Trophoblast cell (in vitro differentiated cells and primary cell): ENCODE measurements at regions not wholly inside any gene's neighbourhood (a gene's known extent, or its start where the extent isn't known, plus 50 kb on each side); places are given as distances from the start of the nearest gene placed in this dataset.
"Not testable (repeated sequence)": the region's sequence is repeated elsewhere in the genome, so short reads cannot be mapped to it uniquely, and the experiment has no call there.

Experiments
- DNase-seq, 2 donors: peaks; one replicate each; pipeline ENCODE4 v3.0.0-alpha.2; 2016
- H2AFZ ChIP-seq: 2 replicates; pipeline ENCODE4 v1.6.1; 2013; ENCODE audit warnings: low read length, moderate library complexity, mild to moderate bottlenecking; ENCODE audit not compliant: insufficient read depth, poor library complexity
- H2AK5ac ChIP-seq: 2 replicates; pipeline ENCODE4 v1.6.1; 2013; ENCODE audit warnings: mild to moderate bottlenecking, low read length
- H2BK120ac ChIP-seq: 2 replicates; pipeline ENCODE4 v1.6.1; 2013; ENCODE audit warnings: low read length, mild to moderate bottlenecking, moderate library complexity; ENCODE audit not compliant: insufficient read depth, poor library complexity
- H2BK12ac ChIP-seq: 2 replicates; pipeline ENCODE4 v1.6.1; 2013; ENCODE audit warnings: mild to moderate bottlenecking, low read length, moderate library complexity
- H2BK5ac ChIP-seq: 2 replicates; pipeline ENCODE4 v1.6.1; 2013; ENCODE audit warnings: low read length, low read depth, moderate library complexity, mild to moderate bottlenecking; ENCODE audit not compliant: poor library complexity
- H3K14ac ChIP-seq: 2 replicates; pipeline ENCODE4 v1.6.1; 2013; ENCODE audit warnings: mild to moderate bottlenecking, low read length
- H3K18ac ChIP-seq: 2 replicates; pipeline ENCODE4 v1.6.1; 2013; ENCODE audit warnings: mild to moderate bottlenecking, low read length
- H3K23ac ChIP-seq: 2 replicates; pipeline ENCODE4 v1.6.1; 2013; ENCODE audit warnings: low read length
- H3K27ac ChIP-seq: 2 replicates; pipeline ENCODE4 v1.5.1; 2013; ENCODE audit warnings: low read depth, mild to moderate bottlenecking, inconsistent platforms, low read length, moderate library complexity
- H3K27me3 ChIP-seq: 2 replicates; pipeline ENCODE4 v1.6.1; 2013; ENCODE audit warnings: inconsistent platforms, mild to moderate bottlenecking, low read length, moderate library complexity; ENCODE audit not compliant: insufficient read depth
- H3K36me3 ChIP-seq, 2 experiments: 1 replicate in 1 of 2; 2 replicates in 1 of 2; pipeline ENCODE4 v1.6.1; 2013; ENCODE audit warnings: low read length in 2 of 2, mild to moderate bottlenecking in 2 of 2, moderate library complexity in 1 of 2; ENCODE audit not compliant: insufficient read depth in 2 of 2, control insufficient read depth in 1 of 2
- H3K4ac ChIP-seq: 2 replicates; pipeline ENCODE4 v1.6.1; 2013; ENCODE audit warnings: low read depth, mild to moderate bottlenecking, low read length, moderate library complexity
- H3K4me1 ChIP-seq, 2 experiments: 1 replicate in 1 of 2; 2 replicates in 1 of 2; pipeline ENCODE4 v1.6.1; 2013; ENCODE audit warnings: low read length in 2 of 2, mild to moderate bottlenecking in 2 of 2, moderate library complexity in 1 of 2; ENCODE audit not compliant: insufficient read depth in 2 of 2, control insufficient read depth in 1 of 2
- H3K4me2 ChIP-seq: 2 replicates; pipeline ENCODE4 v1.6.1; 2013; ENCODE audit warnings: inconsistent platforms, mild to moderate bottlenecking, low read length, moderate library complexity
- H3K4me3 ChIP-seq: 2 replicates; pipeline ENCODE4 v1.5.1; 2013; ENCODE audit warnings: mild to moderate bottlenecking, low read depth, low read length, inconsistent platforms
- H3K79me1 ChIP-seq: one replicate; pipeline ENCODE4 v1.6.1; 2013; ENCODE audit warnings: low read length
- H3K79me2 ChIP-seq: 2 replicates; pipeline ENCODE4 v1.6.1; 2013; ENCODE audit warnings: low read length, mild to moderate bottlenecking; ENCODE audit not compliant: control insufficient read depth, insufficient read depth, poor library complexity
- H3K9ac ChIP-seq: 2 replicates; pipeline ENCODE4 v1.6.1; 2013; ENCODE audit warnings: mild to moderate bottlenecking, low read length
- H3K9me3 ChIP-seq: 2 replicates; pipeline ENCODE4 v1.6.1; 2013; ENCODE audit warnings: low read depth, mild to moderate bottlenecking, control low read depth, inconsistent platforms, low read length; ENCODE audit not compliant: insufficient read depth
- H4K12ac ChIP-seq: 2 replicates; pipeline ENCODE4 v1.6.1; 2013; ENCODE audit warnings: low read depth, mild to moderate bottlenecking, low read length, moderate library complexity
- H4K8ac ChIP-seq: 2 replicates; pipeline ENCODE4 v1.6.1; 2013; ENCODE audit warnings: low read depth, mild to moderate bottlenecking, low read length, moderate library complexity
- H4K91ac ChIP-seq: one replicate; pipeline ENCODE4 v1.6.1; 2013; ENCODE audit warnings: low read depth, mild to moderate bottlenecking, low read length, moderate library complexity
- WGBS: extraction: QIAGEN DNeasy Blood & Tissue Kit; methylation state at CpG from one replicate; pipeline ENCODE4 v1.1.7; 2013; ENCODE audit warnings: missing lambda C conversion rate; ENCODE audit not compliant: insufficient read length, insufficient coverage; ENCODE audit errors: extremely low coverage; 5-methylcytosine and 5-hydroxymethylcytosine counted together

DNA sequence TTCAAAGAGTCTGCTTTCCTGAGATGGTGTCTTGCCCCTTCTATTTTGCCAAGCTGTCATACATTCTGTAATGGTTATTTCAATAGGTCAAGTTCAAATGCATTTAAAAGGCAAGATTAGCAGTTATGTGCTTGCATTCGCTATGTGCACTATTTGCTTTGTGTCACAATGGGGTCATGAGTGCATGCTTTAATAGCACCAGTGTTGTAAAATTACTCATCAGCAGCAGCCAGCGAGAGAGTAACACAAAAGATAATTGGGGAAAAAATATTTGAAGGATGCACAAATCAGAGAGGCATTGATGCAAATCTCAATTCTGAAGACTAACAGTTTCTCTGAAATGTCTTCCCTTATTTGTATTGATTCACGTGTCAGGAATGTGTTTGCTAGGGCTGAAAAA is 180.7 kb upstream of the FOLH1 start:
- not testable (repeated sequence) for H3K36me3 ChIP-seq, H2BK5ac ChIP-seq, H3K4me2 ChIP-seq, H3K9ac ChIP-seq, H4K12ac ChIP-seq, H3K4ac ChIP-seq, H2AK5ac ChIP-seq, H3K18ac ChIP-seq, H3K79me2 ChIP-seq, H3K27me3 ChIP-seq, H2BK12ac ChIP-seq, H3K23ac ChIP-seq, H2AFZ ChIP-seq, H3K27ac ChIP-seq, H2BK120ac ChIP-seq, H3K4me3 ChIP-seq, H3K4me1 ChIP-seq, H4K91ac ChIP-seq, H3K14ac ChIP-seq, H3K9me3 ChIP-seq, H3K79me1 ChIP-seq, H4K8ac ChIP-seq
- no CpG with 5 or more reads among the region's 3 CpGs for WGBS
- peak; percentile 1 to 34 for DNase-seq

GRCh38 chr11:49384371-49384770 is 176.0 kb upstream of the FOLH1 start:
- H3K4me1 ChIP-seq, H3K79me2 ChIP-seq, H3K4me2 ChIP-seq, DNase-seq, H3K23ac ChIP-seq, H2BK5ac ChIP-seq, H3K27me3 ChIP-seq, H3K18ac ChIP-seq, H3K9ac ChIP-seq, H2BK12ac ChIP-seq, H3K27ac ChIP-seq, H3K79me1 ChIP-seq, H3K4ac ChIP-seq, H3K9me3 ChIP-seq, H2AFZ ChIP-seq, H4K8ac ChIP-seq, H3K4me3 ChIP-seq, H2BK120ac ChIP-seq, H4K91ac ChIP-seq, H2AK5ac ChIP-seq, H3K36me3 ChIP-seq, H4K12ac ChIP-seq, H3K14ac ChIP-seq: not testable (repeated sequence)
- WGBS: no CpG with 5 or more reads among the region's 1 CpG

- H3K4me3 ChIP-seq: no peak overlapping the region
- H3K4ac ChIP-seq: no peak overlapping the region
- no peak overlapping the region for H3K9ac ChIP-seq
- no peak overlapping the region for H2BK5ac ChIP-seq
- no peaks in the 10 kb centered on the region for H3K9me3 ChIP-seq
- no peak overlapping the region for H3K27ac ChIP-seq
- H2BK120ac ChIP-seq: no peak overlapping the region
- no peak overlapping the region for H3K18ac ChIP-seq
- no peak overlapping the region for H3K4me2 ChIP-seq
- no peak overlapping the region for H3K23ac ChIP-seq
- H3K36me3 ChIP-seq: no peaks in the 10 kb centered on the region
- WGBS: no CpG with 5 or more reads among the region's 7 CpGs
- H3K4me1 ChIP-seq: no peaks in the 10 kb centered on the region
- no peaks in the 10 kb centered on the region for H3K79me1 ChIP-seq
- H2AFZ ChIP-seq: no peak overlapping the region
- H4K8ac ChIP-seq: no peak overlapping the region
- no peak overlapping the region for H2AK5ac ChIP-seq
- DNase-seq: no peak
- no peak overlapping the region for H2BK12ac ChIP-seq
- no peak overlapping the region for H4K12ac ChIP-seq
- H3K27me3 ChIP-seq: no peaks in the 10 kb centered on the region
- H4K91ac ChIP-seq: no peak overlapping the region
- no peaks in the 10 kb centered on the region for H3K79me2 ChIP-seq
- H3K14ac ChIP-seq: no peak overlapping the region
Observed at GRCh38 chr11:49377978-49378377, 169.6 kb upstream of the FOLH1 start.

GRCh38 chr11:49373866-49374265 is 165.5 kb upstream of the FOLH1 start:
- H2BK120ac ChIP-seq, H3K79me1 ChIP-seq, H3K4me3 ChIP-seq, H4K91ac ChIP-seq, DNase-seq, H3K18ac ChIP-seq, H3K4me1 ChIP-seq, H2AFZ ChIP-seq, H4K12ac ChIP-seq, H3K4me2 ChIP-seq, H2BK5ac ChIP-seq, H4K8ac ChIP-seq, H2BK12ac ChIP-seq, H3K36me3 ChIP-seq, H3K4ac ChIP-seq, H3K27ac ChIP-seq, H3K27me3 ChIP-seq, H3K23ac ChIP-seq, H3K9ac ChIP-seq, H3K79me2 ChIP-seq, H2AK5ac ChIP-seq, H3K9me3 ChIP-seq, H3K14ac ChIP-seq: not testable (repeated sequence)
- WGBS: no CpG with 5 or more reads among the region's 5 CpGs

DNA sequence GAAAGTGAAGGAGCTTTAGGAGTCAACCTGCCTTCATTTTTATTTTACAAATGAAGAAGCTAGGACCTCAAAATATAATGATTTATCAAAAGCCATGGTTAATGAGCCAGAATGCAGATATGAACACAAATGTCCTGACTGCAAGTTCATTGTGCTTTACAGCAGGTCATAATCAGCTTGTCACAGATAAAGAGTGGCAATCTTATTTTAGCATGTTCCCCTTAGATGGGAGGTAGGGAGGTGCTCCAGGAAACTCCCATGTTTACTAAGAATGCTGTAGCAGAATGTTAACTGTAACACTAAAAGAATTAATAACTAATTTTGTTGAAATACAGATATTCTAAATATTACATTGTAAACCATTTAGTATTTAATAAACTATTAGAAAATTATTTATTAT is 165.0 kb upstream of the FOLH1 start:
- H4K8ac ChIP-seq, H3K9me3 ChIP-seq, H3K4me3 ChIP-seq, H2AFZ ChIP-seq, H4K91ac ChIP-seq, DNase-seq, H4K12ac ChIP-seq, H2BK120ac ChIP-seq, H3K14ac ChIP-seq, H2BK12ac ChIP-seq, H3K23ac ChIP-seq, H3K27me3 ChIP-seq, H3K79me1 ChIP-seq, H3K4ac ChIP-seq, H2AK5ac ChIP-seq, H3K36me3 ChIP-seq, H3K27ac ChIP-seq, H3K4me2 ChIP-seq, H3K9ac ChIP-seq, H3K18ac ChIP-seq, H3K4me1 ChIP-seq, H3K79me2 ChIP-seq, H2BK5ac ChIP-seq: not testable (repeated sequence)
